Loucy (cell line): ENCODE measurements at regions not wholly inside any gene's neighbourhood (a gene's known extent, or its start where the extent isn't known, plus 50 kb on each side); places are given as distances from the start of the nearest gene placed in this dataset.

ENCODE experiments used
- CTCF ChIP-seq: fragments of 200-600 bp; sonication (generic); conservative IDR thresholded peaks from 2 replicates; pipeline ENCODE4 v1.5.1; 2014; ENCODE audit warnings: mild to moderate bottlenecking, antibody characterized with exemption, low read length
- EZH2phosphoT487 ChIP-seq: fragments of 200-600 bp; IDR thresholded peaks from 2 replicates; pipeline ENCODE4 v1.6.1; 2018; ENCODE audit warnings: antibody characterized with exemption, mild to moderate bottlenecking, moderate library complexity, borderline replicate concordance

- no peak for TF ChIP-seq CTCF
- no peak for TF ChIP-seq EZH2phosphoT487
Measured at GRCh38 chr4:189773909-189774308, 166.8 kb upstream of the FRG1 start.
